Endothelial cell of umbilical vein (primary cell): ENCODE measurements at regions not wholly inside any gene's neighbourhood (a gene's known extent, or its start where the extent isn't known, plus 50 kb on each side); places are given as distances from the start of the nearest gene placed in this dataset.

Source experiments
- CTCF ChIP-seq, 2 donors: IDR thresholded peaks; 1 replicate in 1 of 2; 2 replicates in 1 of 2; pipeline ENCODE4 v1.5.1; 2011; ENCODE audit warnings: low read length in 2 of 2, mild to moderate bottlenecking in 2 of 2, moderate library complexity in 2 of 2, control low read depth in 1 of 2, inconsistent platforms in 1 of 2, low read depth in 1 of 2; ENCODE audit not compliant: insufficient read depth in 1 of 2; ENCODE audit errors: extremely low read depth in 1 of 2
- MAX ChIP-seq: IDR thresholded peaks from 2 replicates; pipeline ENCODE4 v1.6.1; 2011; ENCODE audit not compliant: insufficient read depth, insufficient read length
- POLR2A ChIP-seq: IDR thresholded peaks from 2 replicates; pipeline ENCODE4 v1.6.1; 2012; ENCODE audit warnings: low read depth, mild to moderate bottlenecking, control low read depth, low read length
- POLR2AphosphoS5 ChIP-seq: IDR thresholded peaks from 2 replicates; pipeline ENCODE4 v1.6.1; 2012; ENCODE audit warnings: low read depth, mild to moderate bottlenecking, control low read depth, low read length, moderate library complexity; ENCODE audit not compliant: insufficient read depth

- TF ChIP-seq CTCF (IDR thresholded peaks at IDR 0.05; ENCODE audit: extremely low read depth in 1 of 2, insufficient read depth in 1 of 2, low read depth in 1 of 2, low read length in 2 of 2) = no peak
- no peak for TF ChIP-seq POLR2A
- no peak for TF ChIP-seq POLR2AphosphoS5
- TF ChIP-seq MAX = no peak
These were observed 971.1 kb upstream of the MAN1A1 start for GRCh38 chr6:120320481-120321162.
